ENCODE measurements at regions not wholly inside any gene's neighbourhood (a gene's known extent, or its start where the extent isn't known, plus 50 kb on each side); places are given as distances from the start of the nearest gene placed in this dataset.

- TF ChIP-seq EZH2 (IDR thresholded peaks at IDR 0.05; ENCODE audit: insufficient read depth, poor library complexity, severe bottlenecking) (no peak), EZH2phosphoT487 (IDR thresholded peaks at IDR 0.05; ENCODE audit: insufficient read depth, low read depth) (no peak)
These were observed 86.9 kb downstream of the C6orf118 start for GRCh38 chr6:165222315-165223025.
